Dermis microvascular lymphatic vessel endothelial cell (primary cell): ENCODE measurements at regions not wholly inside any gene's neighbourhood (a gene's known extent, or its start where the extent isn't known, plus 50 kb on each side); places are given as distances from the start of the nearest gene placed in this dataset.

Source experiments
- DNase-seq, 2 donors: peaks; one replicate each; pipeline versions ENCODE4 v3.0.0 to v3.0.0-alpha.2; 2010; ENCODE audit warnings: low read depth in 2 of 2

- DNase-seq: no peak
These were observed 169.2 kb upstream of the SLC30A5 start for GRCh38 chr5:68924481-68925145.

GRCh38 chr5:68928617-68929302 lies 165.1 kb upstream of the SLC30A5 start:
- DNase-seq: no peak

DNA sequence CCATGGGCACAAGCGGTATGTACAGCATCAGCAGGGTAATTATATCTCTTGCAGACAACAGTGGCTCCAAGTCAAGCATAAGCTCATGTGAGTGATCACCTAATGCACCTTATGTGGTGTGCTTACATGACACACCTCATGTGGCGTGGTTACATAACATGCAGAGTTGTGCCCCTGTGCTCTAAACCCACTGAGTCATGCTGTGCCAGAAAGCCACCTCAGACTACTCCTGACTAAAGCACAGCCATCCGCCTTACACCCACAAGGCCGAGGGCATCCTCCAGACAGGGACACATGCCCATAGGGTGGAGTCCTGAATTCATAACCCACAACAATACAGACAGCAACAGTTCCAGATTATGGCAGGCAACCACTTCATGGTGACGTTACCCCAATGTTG lies 163.7 kb upstream of the SLC30A5 start:
- no peak for DNase-seq

- no peak for DNase-seq
These were observed 160.9 kb upstream of the SLC30A5 start for GRCh38 chr5:68932830-68933434.

GRCh38 chr5:68942169-68942568 lies 151.6 kb upstream of the SLC30A5 start:
- DNase-seq: no peak

- no peak for DNase-seq
These were observed 147.1 kb upstream of the SLC30A5 start for GRCh38 chr5:68946728-68947127.

DNA sequence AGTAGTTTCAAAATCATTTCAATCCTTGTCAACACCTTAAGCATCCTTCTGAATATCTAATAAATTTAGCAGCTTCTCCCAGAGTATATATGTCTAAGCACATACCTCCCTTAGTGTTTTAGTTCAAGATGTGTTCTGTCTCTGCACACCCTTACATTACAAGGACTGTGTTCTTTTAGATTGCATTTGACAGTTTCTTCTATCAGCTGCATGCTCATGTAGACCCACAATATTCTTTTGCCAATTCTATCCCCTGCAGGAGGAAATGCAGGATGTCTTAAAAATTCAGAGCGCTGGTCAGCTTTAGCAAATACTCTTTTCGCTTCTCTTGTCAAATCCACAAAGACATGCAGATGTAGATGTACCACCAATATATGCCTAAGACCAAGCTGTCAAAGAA lies 145.8 kb upstream of the SLC30A5 start:
- no peak for DNase-seq

DNA sequence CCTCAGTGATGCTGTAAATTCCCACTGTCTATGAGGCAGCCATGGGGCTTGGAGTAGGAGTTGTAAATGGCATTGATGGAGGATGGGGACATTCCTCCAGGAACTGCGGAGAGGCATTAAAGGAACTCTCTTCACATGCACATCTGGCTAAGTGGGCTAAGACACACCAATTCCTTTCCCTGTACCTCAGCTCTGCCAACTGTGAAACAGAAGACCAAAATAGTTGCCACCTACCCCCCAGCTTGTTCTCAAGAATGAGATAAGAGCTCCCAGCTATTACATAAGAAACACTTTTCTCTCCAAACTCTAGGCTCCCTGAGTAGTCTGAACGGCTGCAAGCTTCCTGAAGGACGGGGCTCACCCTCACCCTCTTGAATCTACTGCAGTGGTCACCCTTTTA lies 144.6 kb upstream of the SLC30A5 start:
- no peak for DNase-seq

DNA sequence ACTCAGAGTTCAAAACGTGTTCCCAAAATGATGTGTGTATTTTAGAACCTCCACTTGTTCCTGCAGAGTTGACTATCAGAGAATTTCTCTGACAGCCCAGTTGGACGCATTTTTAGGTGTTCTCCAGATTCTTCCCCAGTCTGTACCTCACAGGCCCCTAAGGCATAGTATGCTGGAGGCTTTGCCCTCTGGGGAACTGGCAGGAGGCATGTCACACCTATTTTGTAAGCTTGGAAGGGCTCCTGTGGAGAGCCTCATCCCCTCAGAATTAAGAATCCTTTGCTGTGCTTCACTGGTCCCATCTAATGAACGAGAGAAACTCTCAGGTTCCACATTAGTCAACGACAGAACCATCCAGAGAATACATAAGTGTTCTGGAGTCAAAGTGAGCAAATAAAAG lies 144.1 kb upstream of the SLC30A5 start:
- no peak for DNase-seq

- no peak for DNase-seq
These were observed 143.7 kb upstream of the SLC30A5 start for GRCh38 chr5:68950125-68950524.

DNA sequence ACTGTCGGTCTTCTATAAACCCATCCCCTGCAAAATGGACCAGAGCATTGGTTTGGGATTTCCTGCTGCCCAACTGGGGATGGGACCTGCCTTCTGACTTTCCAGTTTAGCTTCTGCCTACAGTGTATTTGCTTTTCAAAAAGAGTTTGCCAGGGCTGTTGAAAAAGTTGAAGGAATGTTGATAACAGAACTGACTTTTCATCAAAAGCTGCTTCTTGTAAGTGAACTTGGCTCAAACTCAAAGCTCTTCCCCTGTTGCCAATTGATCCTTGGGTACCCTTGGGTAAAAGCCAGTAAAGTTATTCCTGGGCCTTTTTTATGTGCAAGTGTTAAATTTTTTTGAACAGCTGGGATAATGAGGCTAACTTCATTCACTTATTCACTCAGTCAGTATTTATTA lies 142.9 kb upstream of the SLC30A5 start:
- no peak for DNase-seq

- no peak for DNase-seq
These were observed 140.5 kb upstream of the SLC30A5 start for GRCh38 chr5:68953231-68953874.

DNA sequence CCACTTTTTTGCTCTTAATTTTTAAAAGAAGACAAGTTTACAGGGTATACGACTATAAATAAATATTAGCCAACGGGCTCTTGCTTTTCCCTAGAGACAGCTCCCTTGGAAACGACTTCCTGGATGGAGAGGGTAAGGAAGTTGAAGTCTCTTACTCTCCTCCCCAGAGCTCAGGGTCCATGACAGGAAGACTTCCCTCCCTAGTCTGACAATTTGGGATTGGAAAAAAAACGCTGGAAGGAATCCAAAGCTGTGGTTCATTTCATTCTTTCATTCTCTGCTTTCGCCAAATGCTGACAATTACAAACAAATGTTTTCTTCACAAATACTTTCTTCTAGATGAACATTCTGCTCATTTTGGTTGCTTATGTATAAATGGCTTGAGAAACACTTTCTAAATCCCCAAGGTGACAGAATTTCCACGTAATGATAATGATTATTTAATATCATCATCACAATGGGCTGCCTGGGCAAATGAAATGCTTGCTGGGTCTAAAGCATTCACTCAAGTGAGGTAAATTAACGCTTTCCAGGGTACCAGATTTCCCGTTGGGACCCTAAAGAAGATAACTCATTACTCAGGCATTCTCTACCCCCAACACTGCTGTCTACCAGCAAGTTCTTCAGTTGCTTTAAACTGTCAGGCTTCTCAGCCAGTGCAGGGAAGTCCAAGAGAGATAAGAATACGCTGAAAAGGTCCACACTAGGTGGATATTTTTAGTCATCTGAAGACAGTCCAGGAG lies 139.8 kb upstream of the SLC30A5 start:
- DNase-seq: no peak

DNA sequence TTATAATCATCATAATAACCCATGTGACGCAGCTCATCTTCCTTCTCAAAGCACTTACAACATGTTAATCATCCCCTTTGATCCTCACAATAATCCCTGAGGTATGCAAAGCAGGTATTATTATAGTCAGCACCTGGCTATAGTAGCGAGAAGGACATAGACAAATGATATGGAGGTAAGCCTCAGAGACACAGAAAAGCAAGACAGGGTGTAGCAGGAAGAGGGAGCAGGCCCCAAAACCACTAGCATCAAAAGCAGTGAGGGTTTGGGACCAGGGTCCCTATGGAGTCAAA lies 139.2 kb upstream of the SLC30A5 start:
- no peak for DNase-seq

DNA sequence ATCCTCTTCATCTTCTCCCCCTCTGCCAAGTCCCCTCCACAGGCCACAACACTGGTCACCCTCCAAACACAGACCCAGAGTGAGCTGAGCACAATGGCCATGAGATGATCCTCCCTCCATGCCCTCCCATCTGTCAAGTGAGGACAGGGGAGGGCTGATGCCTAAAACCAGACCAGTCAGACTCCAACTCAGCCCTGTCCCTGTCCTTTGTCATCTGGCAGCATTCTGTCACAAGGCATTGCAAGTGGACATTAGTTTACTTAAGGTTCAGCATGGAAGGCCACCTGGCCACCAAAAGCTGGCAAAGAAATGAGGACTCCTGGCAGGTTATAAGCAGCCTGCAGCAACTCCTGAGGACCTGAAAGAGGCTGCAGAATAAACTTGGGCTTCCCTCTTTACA lies 136.2 kb upstream of the SLC30A5 start:
- DNase-seq: no peak

DNA sequence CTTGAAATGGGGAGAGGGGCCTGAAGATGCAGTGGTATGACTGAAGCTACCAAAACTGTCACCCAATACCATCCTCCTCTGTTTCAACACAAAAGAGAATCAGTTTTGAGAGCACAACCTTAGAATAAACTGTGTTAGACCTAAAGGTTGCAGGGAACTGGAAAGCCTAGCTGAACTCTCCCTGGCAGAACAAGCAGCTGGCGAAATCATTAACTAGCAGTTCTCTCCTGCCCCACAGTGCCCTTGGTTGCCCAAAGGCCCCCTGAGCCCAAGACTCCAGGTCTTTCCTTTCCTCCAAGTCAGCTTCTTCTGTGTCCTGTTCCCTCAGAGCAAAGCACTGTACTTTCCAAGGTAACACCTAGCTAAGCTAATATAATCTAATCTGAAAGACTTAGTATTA lies 135.4 kb upstream of the SLC30A5 start:
- DNase-seq: no peak

GRCh38 chr5:68960456-68960855 lies 133.4 kb upstream of the SLC30A5 start:
- no peak for DNase-seq

GRCh38 chr5:68960961-68961360 lies 132.9 kb upstream of the SLC30A5 start:
- DNase-seq: no peak

DNA sequence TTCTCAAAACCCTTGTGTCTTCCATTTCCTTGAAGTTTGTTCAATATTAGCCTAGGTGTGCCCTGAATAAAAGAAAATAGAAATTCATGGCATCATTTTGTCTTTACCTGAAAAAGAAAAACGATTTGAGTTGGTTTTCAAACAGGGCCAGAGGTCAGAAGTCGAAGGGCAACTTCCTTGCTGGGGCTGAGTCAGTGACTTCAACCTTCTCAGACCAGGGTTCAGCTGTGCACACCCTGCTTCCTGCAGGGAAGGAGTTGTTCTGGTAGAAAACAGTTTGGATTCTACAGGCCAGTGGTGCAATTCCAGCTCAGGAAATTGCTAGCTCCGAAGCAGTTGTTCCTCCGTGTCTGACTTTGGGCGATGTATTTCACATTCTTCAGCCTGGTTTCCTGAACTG lies 132.1 kb upstream of the SLC30A5 start:
- DNase-seq: no peak

DNA sequence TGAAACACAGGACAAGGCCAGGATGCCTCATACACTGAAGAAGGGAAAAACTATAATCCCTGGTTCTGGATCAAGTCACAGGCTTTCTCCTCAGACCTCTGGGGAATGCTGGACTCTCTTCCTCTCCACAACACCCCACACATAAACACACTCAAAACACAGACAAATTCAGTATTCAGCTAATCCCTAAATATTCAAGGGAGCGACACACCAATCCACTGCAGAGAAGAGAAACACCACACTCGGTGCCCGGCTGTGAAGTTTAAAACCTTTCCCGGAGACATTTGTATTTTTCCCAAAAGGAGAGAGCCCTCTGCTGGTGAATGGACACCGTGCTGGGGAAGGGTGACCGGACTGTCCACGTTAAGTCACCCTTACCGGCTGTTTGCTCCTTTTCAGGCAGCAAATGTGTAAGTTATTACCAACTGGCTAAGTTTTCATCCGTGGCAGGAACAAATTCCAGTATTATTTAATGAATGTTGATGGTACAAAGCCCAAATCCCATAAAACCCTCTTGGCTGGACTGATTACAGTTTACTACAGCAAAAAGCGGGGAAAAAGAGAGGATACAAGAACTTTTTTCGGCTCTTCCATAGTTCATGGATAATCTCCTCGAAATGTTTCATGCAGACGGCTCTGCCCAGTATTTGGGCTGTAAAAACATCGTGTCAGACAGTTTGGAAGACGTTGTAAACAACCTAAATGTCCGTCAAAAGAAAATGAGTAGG lies 130.9 kb upstream of the SLC30A5 start:
- DNase-seq: peak; percentile 30 to 47

GRCh38 chr5:68964679-68965078 lies 129.1 kb upstream of the SLC30A5 start:
- DNase-seq: no peak
